ENCODE measurements at regions not wholly inside any gene's neighbourhood (a gene's known extent, or its start where the extent isn't known, plus 50 kb on each side); places are given as distances from the start of the nearest gene placed in this dataset.

DNA sequence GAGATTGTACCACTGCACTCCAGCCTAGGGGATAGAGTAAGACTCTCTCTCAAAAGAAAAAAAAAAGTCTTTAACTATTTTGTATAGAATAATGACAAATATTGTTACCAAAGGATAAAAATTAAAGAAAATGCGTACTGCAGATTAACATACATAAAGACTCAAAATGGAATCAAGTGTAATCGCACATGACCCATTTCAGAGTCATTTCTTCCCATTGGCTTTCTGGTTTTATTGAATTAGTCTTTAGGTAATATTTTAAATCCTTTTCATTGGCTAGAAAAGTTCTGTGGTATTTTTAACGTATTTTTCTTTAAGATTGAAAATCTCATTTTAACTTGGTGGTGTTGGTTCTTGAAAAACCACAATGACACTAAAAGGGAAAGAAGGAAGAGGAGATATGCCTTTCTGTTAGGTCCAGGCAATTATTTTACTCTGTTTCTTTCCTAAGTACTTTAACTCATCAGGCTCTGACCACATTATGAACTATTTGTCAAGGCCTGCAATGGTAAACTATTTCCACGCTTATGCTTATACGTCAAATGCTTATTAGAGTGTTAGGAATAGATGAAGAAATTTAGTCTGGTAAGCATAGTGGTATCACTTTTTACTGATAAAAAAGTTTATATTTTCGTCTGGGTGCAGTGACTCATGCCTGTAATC lies 52.3 kb downstream of the PLEKHG1 start:
- Histone ChIP-seq H3K9me3 (ENCODE audit: insufficient read depth, low read depth, low read length) (no peaks in the 10 kb centered on the region), H3K27me3 (ENCODE audit: insufficient read depth, low read length) (no peaks in the 10 kb centered on the region), H3K9ac (ENCODE audit: low read depth, low read length) (no peak overlapping the region), H3K36me3 (ENCODE audit: insufficient read depth, low read depth, low read length) (no peaks in the 10 kb centered on the region), H3K4me3 (ENCODE audit: low read length) (no peak overlapping the region), H3K27ac (ENCODE audit: low read length) (no peak overlapping the region), H3K4me1 (ENCODE audit: insufficient read depth, low read length) (no peaks in the 10 kb centered on the region)

DNA sequence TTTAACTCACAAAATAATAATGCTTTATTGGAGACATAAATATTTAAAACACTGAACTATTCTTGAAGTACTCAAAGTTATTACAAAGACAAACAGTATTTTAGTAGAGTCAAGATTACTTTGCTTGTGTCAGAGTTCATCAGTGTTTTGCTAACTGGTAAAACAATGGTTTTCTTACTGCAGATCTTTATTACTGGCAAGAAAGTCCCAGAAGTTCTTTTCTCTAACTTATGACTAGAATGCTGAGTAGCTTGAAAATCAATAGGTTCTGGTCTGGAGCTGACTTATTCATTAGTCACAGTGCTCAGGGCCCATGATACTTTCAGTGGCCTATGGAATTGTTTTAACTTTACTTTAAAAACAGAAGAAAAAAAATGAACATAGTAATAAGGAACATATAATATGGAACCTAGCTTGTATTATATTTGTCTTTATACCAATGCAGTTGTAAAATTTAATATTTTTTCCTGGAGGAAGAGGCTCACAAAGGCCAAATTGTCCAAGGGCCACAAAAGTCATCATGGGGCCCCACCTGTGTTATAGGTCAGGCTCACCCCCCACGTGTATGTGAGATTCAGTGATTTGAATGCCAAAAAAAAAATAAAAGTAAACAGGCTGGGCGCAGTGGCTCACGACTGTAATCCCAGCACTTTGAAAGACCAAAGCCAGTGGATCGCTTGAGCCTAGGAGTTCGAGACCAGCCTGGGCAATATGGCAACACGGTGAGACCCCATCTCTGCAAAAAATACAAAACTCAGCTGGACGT lies 53.3 kb downstream of the PLEKHG1 start:
- no peaks in the 10 kb centered on the region for H3K4me1 ChIP-seq (ENCODE audit: insufficient read depth, low read length)
- no peaks in the 10 kb centered on the region for H3K9me3 ChIP-seq (ENCODE audit: insufficient read depth, low read depth, low read length)
- no peak overlapping the region for H3K4me3 ChIP-seq (ENCODE audit: low read length)
- no peaks in the 10 kb centered on the region for H3K36me3 ChIP-seq (ENCODE audit: insufficient read depth, low read depth, low read length)
- no peaks in the 10 kb centered on the region for H3K27me3 ChIP-seq (ENCODE audit: insufficient read depth, low read length)
- H3K9ac ChIP-seq (ENCODE audit: low read depth, low read length): no peak overlapping the region
- H3K27ac ChIP-seq (ENCODE audit: low read length): no peak overlapping the region

GRCh38 chr6:150654608-150655007 lies 54.9 kb downstream of the PLEKHG1 start:
- Histone ChIP-seq H3K9ac (ENCODE audit: low read depth, low read length) (no peak overlapping the region), H3K9me3 (ENCODE audit: insufficient read depth, low read depth, low read length) (no peaks in the 10 kb centered on the region), H3K27me3 (ENCODE audit: insufficient read depth, low read length) (no peaks in the 10 kb centered on the region), H3K36me3 (ENCODE audit: insufficient read depth, low read depth, low read length) (no peaks in the 10 kb centered on the region), H3K27ac (ENCODE audit: low read length) (no peak overlapping the region), H3K4me3 (ENCODE audit: low read length) (no peak overlapping the region), H3K4me1 (ENCODE audit: insufficient read depth, low read length) (no peaks in the 10 kb centered on the region)

DNA sequence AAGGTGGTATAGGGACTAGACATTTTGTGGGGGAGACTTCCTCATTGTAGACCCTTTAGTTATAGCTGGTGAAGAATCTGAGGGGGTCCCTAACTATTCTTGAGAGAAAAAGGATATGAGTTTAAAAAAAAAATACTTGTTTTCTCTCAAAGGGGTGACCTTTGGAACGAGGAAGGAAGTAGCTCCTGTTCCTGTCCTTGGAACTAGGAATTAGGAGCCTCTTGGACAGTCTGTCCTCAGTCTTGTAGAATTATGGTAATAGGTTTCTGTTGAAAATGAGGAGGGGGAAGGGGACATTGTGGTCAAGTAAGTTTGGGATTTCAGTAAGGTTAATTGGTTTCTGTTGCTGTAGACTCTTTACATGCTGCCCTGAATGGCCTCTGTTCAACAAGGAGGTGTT lies 56.5 kb downstream of the PLEKHG1 start:
- no peak overlapping the region for H3K27ac ChIP-seq (ENCODE audit: low read length)
- H3K9me3 ChIP-seq (ENCODE audit: insufficient read depth, low read depth, low read length): no peaks in the 10 kb centered on the region
- no peak overlapping the region for H3K9ac ChIP-seq (ENCODE audit: low read depth, low read length)
- no peak overlapping the region for H3K4me3 ChIP-seq (ENCODE audit: low read length)
- H3K4me1 ChIP-seq (ENCODE audit: insufficient read depth, low read length): no peaks in the 10 kb centered on the region
- no peaks in the 10 kb centered on the region for H3K27me3 ChIP-seq (ENCODE audit: insufficient read depth, low read length)
- H3K36me3 ChIP-seq (ENCODE audit: insufficient read depth, low read depth, low read length): no peaks in the 10 kb centered on the region

GRCh38 chr6:150658421-150658820 lies 58.7 kb downstream of the PLEKHG1 start:
- H3K27ac ChIP-seq (ENCODE audit: low read length): no peak overlapping the region
- no peak overlapping the region for H3K4me3 ChIP-seq (ENCODE audit: low read length)
- H3K9ac ChIP-seq (ENCODE audit: low read depth, low read length): no peak overlapping the region
- H3K36me3 ChIP-seq (ENCODE audit: insufficient read depth, low read depth, low read length): no peaks in the 10 kb centered on the region
- H3K4me1 ChIP-seq (ENCODE audit: insufficient read depth, low read length): no peaks in the 10 kb centered on the region
- H3K9me3 ChIP-seq (ENCODE audit: insufficient read depth, low read depth, low read length): no peaks in the 10 kb centered on the region
- no peaks in the 10 kb centered on the region for H3K27me3 ChIP-seq (ENCODE audit: insufficient read depth, low read length)

GRCh38 chr6:150659046-150659763 lies 59.5 kb downstream of the PLEKHG1 start:
- Histone ChIP-seq H3K27me3 (ENCODE audit: insufficient read depth, low read length) (no peaks in the 10 kb centered on the region), H3K4me3 (ENCODE audit: low read length) (no peak overlapping the region), H3K9me3 (ENCODE audit: insufficient read depth, low read depth, low read length) (no peaks in the 10 kb centered on the region), H3K9ac (ENCODE audit: low read depth, low read length) (no peak overlapping the region), H3K27ac (ENCODE audit: low read length) (no peak overlapping the region), H3K36me3 (ENCODE audit: insufficient read depth, low read depth, low read length) (no peaks in the 10 kb centered on the region), H3K4me1 (ENCODE audit: insufficient read depth, low read length) (no peaks in the 10 kb centered on the region)

DNA sequence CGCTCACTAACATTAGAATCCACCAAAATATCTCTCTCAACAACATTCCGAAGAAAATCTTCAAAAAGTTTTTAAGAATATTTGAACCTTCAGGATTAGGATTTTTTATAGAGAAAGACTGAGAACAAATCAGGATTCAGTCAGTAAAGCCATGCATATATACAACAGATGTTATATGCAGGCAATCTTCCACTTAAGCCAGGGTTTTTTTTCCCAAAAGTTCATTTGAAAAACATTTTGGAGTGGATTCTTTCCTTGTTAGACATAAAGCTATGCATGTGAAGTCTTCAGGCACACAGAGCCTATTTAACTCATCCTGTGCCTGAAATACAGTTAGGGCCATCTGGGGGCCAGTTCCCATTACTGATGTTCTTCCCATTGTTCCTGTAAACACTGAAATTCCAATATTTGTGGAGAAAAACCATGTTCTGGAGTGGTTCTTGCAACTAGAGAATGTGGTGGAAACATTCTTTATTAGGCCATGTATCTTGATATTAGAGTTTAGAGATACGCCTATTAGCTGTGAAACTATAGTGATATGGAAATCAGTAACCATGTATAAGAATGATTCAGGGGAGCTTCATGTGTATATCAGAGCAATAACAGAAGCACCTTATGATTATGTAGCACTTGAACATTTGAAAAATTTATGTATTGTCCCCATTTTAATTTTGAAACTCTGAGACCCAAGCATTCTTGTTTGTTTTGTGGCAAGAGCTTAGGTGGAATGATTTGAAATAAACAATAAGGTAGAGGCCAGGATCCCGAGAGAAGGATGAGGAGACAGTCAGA lies 61.7 kb downstream of the PLEKHG1 start:
- no peak overlapping the region for H3K4me3 ChIP-seq (ENCODE audit: low read length)
- no peaks in the 10 kb centered on the region for H3K27me3 ChIP-seq (ENCODE audit: insufficient read depth, low read length)
- H3K9ac ChIP-seq (ENCODE audit: low read depth, low read length): no peak overlapping the region
- no peaks in the 10 kb centered on the region for H3K36me3 ChIP-seq (ENCODE audit: insufficient read depth, low read depth, low read length)
- H3K4me1 ChIP-seq (ENCODE audit: insufficient read depth, low read length): no peaks in the 10 kb centered on the region
- H3K27ac ChIP-seq (ENCODE audit: low read length): no peak overlapping the region
- H3K9me3 ChIP-seq (ENCODE audit: insufficient read depth, low read depth, low read length): no peaks in the 10 kb centered on the region

- no peaks in the 10 kb centered on the region for H3K9me3 ChIP-seq (ENCODE audit: insufficient read depth, low read depth, low read length)
- no peak overlapping the region for H3K4me3 ChIP-seq (ENCODE audit: low read length)
- H3K36me3 ChIP-seq (ENCODE audit: insufficient read depth, low read depth, low read length): no peaks in the 10 kb centered on the region
- H3K9ac ChIP-seq (ENCODE audit: low read depth, low read length): no peak overlapping the region
- H3K4me1 ChIP-seq (ENCODE audit: insufficient read depth, low read length): no peaks in the 10 kb centered on the region
- no peak overlapping the region for H3K27ac ChIP-seq (ENCODE audit: low read length)
- no peaks in the 10 kb centered on the region for H3K27me3 ChIP-seq (ENCODE audit: insufficient read depth, low read length)
These were observed 63.1 kb downstream of the PLEKHG1 start for GRCh38 chr6:150662814-150663213.

DNA sequence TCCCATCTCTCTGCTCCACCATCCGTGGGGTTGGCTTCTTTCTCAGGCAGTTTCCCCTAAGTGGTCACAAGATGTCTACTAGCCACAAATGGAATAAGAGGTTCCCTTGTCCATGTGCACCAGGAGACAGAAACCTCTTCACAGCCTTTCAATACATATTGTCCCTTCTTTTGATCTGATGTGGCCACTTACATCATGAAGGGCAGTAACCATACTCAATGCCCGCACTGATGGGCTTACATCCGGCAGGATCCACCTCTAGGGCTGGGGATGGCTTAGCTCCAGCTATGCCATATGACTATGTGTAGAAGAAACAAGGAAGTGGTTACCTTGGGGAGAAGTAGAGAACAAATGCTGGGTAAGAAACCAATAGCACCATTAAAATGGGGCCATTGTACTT lies 64.4 kb downstream of the PLEKHG1 start:
- H3K4me1 ChIP-seq (ENCODE audit: insufficient read depth, low read length): peaks cover 3% of the 10 kb centered on the region; the same call in 1 of the 2 replicates
- no peak overlapping the region for H3K27ac ChIP-seq (ENCODE audit: low read length)
- no peaks in the 10 kb centered on the region for H3K27me3 ChIP-seq (ENCODE audit: insufficient read depth, low read length)
- H3K9ac ChIP-seq (ENCODE audit: low read depth, low read length): no peak overlapping the region
- no peaks in the 10 kb centered on the region for H3K36me3 ChIP-seq (ENCODE audit: insufficient read depth, low read depth, low read length)
- H3K9me3 ChIP-seq (ENCODE audit: insufficient read depth, low read depth, low read length): no peaks in the 10 kb centered on the region
- no peak overlapping the region for H3K4me3 ChIP-seq (ENCODE audit: low read length)

DNA sequence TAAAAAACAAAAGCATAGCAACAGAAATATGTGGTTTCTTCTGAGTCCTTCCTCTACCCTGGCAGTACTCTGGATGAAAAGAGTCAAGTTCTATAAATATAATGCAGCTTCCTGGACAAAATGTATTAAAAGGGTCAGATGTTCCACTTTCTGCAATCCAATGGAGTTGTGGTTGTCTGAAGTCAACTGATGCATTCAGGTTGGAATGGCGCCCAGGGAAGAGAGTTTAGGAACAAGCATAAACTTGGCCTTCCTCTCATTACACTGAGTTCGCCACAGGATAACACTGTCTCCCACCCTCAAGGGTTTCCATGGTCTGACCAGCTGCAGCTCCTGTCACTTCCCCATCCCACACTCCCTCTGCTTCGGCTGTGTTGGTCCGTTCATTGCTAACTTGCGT lies 66.4 kb downstream of the PLEKHG1 start:
- H3K9ac ChIP-seq (ENCODE audit: low read depth, low read length): no peak overlapping the region

GRCh38 chr6:150667359-150667758 lies 67.7 kb downstream of the PLEKHG1 start:
- no peak overlapping the region for H3K4me3 ChIP-seq (ENCODE audit: low read length)

More for the DNA sequence above, 66.4 kb downstream of the PLEKHG1 start:
- Histone ChIP-seq H3K4me3 (ENCODE audit: low read length) (no peak overlapping the region), H3K27ac (ENCODE audit: low read length) (no peak overlapping the region), H3K9me3 (ENCODE audit: insufficient read depth, low read depth, low read length) (no peaks in the 10 kb centered on the region), H3K4me1 (ENCODE audit: insufficient read depth, low read length) (peaks cover 4% of the 10 kb centered on the region; the same call in 1 of the 2 replicates), H3K27me3 (ENCODE audit: insufficient read depth, low read length) (no peaks in the 10 kb centered on the region), H3K36me3 (ENCODE audit: insufficient read depth, low read depth, low read length) (no peaks in the 10 kb centered on the region)

More at GRCh38 chr6:150667359-150667758, 67.7 kb downstream of the PLEKHG1 start:
- Histone ChIP-seq H3K4me1 (ENCODE audit: insufficient read depth, low read length) (peaks cover 4% of the 10 kb centered on the region; the same call in 1 of the 2 replicates), H3K27me3 (ENCODE audit: insufficient read depth, low read length) (no peaks in the 10 kb centered on the region), H3K9me3 (ENCODE audit: insufficient read depth, low read depth, low read length) (no peaks in the 10 kb centered on the region), H3K9ac (ENCODE audit: low read depth, low read length) (no peak overlapping the region), H3K36me3 (ENCODE audit: insufficient read depth, low read depth, low read length) (no peaks in the 10 kb centered on the region), H3K27ac (ENCODE audit: low read length) (no peak overlapping the region)

All from iPS-20b (cell line).